ENCODE measurements at regions not wholly inside any gene's neighbourhood (a gene's known extent, or its start where the extent isn't known, plus 50 kb on each side); places are given as distances from the start of the nearest gene placed in this dataset.

DNA sequence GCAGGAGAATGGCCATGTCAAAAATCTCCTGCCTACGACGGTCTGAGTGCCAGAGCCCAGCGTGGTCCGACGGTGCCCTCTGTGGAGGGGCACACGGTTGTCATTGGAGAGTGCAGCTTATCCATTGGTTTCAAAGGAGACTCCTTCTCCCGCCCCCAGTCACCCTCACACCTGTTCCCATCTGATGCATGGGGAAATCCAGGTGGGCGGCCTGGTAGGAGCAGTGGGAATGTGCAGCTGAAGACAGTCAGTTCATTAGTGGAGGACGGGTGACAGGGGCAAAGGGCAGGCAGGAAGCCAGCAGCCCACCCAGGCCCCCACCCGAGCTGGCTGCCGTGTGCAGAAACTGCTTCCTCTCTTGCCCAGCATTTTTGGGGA is 162.3 kb downstream of the IRF8 start:
- TF ChIP-seq, protein P1, sequence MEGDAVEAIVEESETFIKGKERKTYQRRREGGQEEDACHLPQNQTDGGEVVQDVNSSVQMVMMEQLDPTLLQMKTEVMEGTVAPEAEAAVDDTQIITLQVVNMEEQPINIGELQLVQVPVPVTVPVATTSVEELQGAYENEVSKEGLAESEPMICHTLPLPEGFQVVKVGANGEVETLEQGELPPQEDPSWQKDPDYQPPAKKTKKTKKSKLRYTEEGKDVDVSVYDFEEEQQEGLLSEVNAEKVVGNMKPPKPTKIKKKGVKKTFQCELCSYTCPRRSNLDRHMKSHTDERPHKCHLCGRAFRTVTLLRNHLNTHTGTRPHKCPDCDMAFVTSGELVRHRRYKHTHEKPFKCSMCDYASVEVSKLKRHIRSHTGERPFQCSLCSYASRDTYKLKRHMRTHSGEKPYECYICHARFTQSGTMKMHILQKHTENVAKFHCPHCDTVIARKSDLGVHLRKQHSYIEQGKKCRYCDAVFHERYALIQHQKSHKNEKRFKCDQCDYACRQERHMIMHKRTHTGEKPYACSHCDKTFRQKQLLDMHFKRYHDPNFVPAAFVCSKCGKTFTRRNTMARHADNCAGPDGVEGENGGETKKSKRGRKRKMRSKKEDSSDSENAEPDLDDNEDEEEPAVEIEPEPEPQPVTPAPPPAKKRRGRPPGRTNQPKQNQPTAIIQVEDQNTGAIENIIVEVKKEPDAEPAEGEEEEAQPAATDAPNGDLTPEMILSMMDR (IDR thresholded peaks at IDR 0.05; ENCODE audit: low read depth, low read length) = no peak
- TF ChIP-seq POLR2A (IDR thresholded peaks at IDR 0.05; ENCODE audit: extremely low read depth, insufficient read length) = no peak
- TF ChIP-seq, protein P2, sequence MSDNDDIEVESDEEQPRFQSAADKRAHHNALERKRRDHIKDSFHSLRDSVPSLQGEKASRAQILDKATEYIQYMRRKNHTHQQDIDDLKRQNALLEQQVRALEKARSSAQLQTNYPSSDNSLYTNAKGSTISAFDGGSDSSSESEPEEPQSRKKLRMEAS (IDR thresholded peaks at IDR 0.05; ENCODE audit: low read depth, low read length) = no peak
